GM23338 (cell line): ENCODE measurements at regions not wholly inside any gene's neighbourhood (a gene's known extent, or its start where the extent isn't known, plus 50 kb on each side); places are given as distances from the start of the nearest gene placed in this dataset.

Experiments
- CREB1 ChIP-seq: fragments of 250-450 bp; sonication (Bioruptor Pico); IDR thresholded peaks from 2 replicates; pipeline ENCODE4 v1.5.0; 2020; ENCODE audit warnings: low read depth, mild to moderate bottlenecking, moderate library complexity
- EZH2 ChIP-seq: fragments of 200-600 bp; sonication (generic); IDR thresholded peaks from one replicate; pipeline ENCODE4 v1.8.0; 2017; ENCODE audit warnings: antibody characterized with exemption, mild to moderate bottlenecking, low read depth; ENCODE audit not compliant: unreplicated experiment
- EZH2phosphoT487 ChIP-seq: fragments of 200-600 bp; sonication (generic); IDR thresholded peaks from one replicate; pipeline ENCODE4 v1.8.1; 2018; ENCODE audit warnings: antibody characterized with exemption; ENCODE audit not compliant: unreplicated experiment
- POLR2AphosphoS5 ChIP-seq: IDR thresholded peaks from 2 replicates; pipeline ENCODE4 v1.6.1; 2016; ENCODE audit warnings: antibody characterized with exemption, low read depth
- STAT1 ChIP-seq: IDR thresholded peaks from one replicate; pipeline ENCODE4 v1.6.1; 2016; ENCODE audit warnings: antibody characterized with exemption; ENCODE audit not compliant: unreplicated experiment
- ZNF331 ChIP-seq: fragments of 250-450 bp; sonication (Bioruptor Pico); IDR thresholded peaks from 2 replicates; pipeline ENCODE4 v1.5.0; 2020; ENCODE audit warnings: low read depth, mild to moderate bottlenecking, moderate library complexity
- TF ChIP-seq, protein P1 (sequence below): IDR thresholded peaks from one replicate; pipeline ENCODE4 v1.6.1; 2018; ENCODE audit warnings: antibody characterized with exemption; ENCODE audit not compliant: unreplicated experiment
- TF ChIP-seq, protein P2 (sequence below), 2 experiments: fragments of 200-600 bp in 1 of 2; sonication (generic) in 1 of 2; conservative IDR thresholded peaks; 2 replicates each; pipeline versions ENCODE4 v1.5.1 to v1.6.1; 2016 to 2017; ENCODE audit warnings: antibody characterized with exemption in 2 of 2, low read depth in 2 of 2, mild to moderate bottlenecking in 2 of 2, moderate library complexity in 1 of 2
- TF ChIP-seq, protein P3 (sequence below): IDR thresholded peaks from 2 replicates; pipeline ENCODE4 v1.6.1; 2016; ENCODE audit warnings: antibody characterized with exemption
- TF ChIP-seq, protein P4 (sequence below): fragments of 250-450 bp; sonication (Bioruptor Pico); IDR thresholded peaks from 2 replicates; pipeline ENCODE4 v1.5.0; 2020; ENCODE audit warnings: mild to moderate bottlenecking, moderate library complexity

DNA sequence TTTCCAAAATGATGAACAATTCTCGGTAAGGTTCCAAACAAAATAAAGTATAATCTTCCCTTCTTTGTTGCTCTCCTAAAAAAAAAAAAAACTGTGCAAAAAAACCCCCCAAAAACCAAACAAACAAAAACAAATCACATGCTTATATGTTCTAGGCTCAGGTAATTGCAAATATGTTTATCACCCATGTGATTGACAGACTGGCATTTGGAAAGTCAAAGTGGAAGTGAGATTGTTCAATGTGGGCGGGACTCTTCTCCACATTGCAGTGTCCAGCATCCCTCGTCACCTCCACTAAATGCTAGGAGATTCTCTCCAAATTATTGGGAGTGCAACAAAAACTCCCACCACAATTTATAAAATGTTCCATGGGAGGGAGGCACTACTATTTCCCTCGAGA, 57.6 kb upstream of the CACNA1D start:
- TF ChIP-seq, protein P1, sequence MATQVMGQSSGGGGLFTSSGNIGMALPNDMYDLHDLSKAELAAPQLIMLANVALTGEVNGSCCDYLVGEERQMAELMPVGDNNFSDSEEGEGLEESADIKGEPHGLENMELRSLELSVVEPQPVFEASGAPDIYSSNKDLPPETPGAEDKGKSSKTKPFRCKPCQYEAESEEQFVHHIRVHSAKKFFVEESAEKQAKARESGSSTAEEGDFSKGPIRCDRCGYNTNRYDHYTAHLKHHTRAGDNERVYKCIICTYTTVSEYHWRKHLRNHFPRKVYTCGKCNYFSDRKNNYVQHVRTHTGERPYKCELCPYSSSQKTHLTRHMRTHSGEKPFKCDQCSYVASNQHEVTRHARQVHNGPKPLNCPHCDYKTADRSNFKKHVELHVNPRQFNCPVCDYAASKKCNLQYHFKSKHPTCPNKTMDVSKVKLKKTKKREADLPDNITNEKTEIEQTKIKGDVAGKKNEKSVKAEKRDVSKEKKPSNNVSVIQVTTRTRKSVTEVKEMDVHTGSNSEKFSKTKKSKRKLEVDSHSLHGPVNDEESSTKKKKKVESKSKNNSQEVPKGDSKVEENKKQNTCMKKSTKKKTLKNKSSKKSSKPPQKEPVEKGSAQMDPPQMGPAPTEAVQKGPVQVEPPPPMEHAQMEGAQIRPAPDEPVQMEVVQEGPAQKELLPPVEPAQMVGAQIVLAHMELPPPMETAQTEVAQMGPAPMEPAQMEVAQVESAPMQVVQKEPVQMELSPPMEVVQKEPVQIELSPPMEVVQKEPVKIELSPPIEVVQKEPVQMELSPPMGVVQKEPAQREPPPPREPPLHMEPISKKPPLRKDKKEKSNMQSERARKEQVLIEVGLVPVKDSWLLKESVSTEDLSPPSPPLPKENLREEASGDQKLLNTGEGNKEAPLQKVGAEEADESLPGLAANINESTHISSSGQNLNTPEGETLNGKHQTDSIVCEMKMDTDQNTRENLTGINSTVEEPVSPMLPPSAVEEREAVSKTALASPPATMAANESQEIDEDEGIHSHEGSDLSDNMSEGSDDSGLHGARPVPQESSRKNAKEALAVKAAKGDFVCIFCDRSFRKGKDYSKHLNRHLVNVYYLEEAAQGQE = no peak
- TF ChIP-seq, protein P2, sequence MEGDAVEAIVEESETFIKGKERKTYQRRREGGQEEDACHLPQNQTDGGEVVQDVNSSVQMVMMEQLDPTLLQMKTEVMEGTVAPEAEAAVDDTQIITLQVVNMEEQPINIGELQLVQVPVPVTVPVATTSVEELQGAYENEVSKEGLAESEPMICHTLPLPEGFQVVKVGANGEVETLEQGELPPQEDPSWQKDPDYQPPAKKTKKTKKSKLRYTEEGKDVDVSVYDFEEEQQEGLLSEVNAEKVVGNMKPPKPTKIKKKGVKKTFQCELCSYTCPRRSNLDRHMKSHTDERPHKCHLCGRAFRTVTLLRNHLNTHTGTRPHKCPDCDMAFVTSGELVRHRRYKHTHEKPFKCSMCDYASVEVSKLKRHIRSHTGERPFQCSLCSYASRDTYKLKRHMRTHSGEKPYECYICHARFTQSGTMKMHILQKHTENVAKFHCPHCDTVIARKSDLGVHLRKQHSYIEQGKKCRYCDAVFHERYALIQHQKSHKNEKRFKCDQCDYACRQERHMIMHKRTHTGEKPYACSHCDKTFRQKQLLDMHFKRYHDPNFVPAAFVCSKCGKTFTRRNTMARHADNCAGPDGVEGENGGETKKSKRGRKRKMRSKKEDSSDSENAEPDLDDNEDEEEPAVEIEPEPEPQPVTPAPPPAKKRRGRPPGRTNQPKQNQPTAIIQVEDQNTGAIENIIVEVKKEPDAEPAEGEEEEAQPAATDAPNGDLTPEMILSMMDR (conservative IDR thresholded peaks at IDR 0.05; ENCODE audit: low read depth in 2 of 2) = no peak
- TF ChIP-seq EZH2 (no peak), POLR2AphosphoS5 (no peak), ZNF331 (CRISPR knock-in tag) (no peak), EZH2phosphoT487 (no peak), STAT1 (no peak), CREB1 (CRISPR knock-in tag) (no peak)
- TF ChIP-seq, protein P3, sequence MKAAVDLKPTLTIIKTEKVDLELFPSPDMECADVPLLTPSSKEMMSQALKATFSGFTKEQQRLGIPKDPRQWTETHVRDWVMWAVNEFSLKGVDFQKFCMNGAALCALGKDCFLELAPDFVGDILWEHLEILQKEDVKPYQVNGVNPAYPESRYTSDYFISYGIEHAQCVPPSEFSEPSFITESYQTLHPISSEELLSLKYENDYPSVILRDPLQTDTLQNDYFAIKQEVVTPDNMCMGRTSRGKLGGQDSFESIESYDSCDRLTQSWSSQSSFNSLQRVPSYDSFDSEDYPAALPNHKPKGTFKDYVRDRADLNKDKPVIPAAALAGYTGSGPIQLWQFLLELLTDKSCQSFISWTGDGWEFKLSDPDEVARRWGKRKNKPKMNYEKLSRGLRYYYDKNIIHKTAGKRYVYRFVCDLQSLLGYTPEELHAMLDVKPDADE = no peak
- TF ChIP-seq, protein P4, sequence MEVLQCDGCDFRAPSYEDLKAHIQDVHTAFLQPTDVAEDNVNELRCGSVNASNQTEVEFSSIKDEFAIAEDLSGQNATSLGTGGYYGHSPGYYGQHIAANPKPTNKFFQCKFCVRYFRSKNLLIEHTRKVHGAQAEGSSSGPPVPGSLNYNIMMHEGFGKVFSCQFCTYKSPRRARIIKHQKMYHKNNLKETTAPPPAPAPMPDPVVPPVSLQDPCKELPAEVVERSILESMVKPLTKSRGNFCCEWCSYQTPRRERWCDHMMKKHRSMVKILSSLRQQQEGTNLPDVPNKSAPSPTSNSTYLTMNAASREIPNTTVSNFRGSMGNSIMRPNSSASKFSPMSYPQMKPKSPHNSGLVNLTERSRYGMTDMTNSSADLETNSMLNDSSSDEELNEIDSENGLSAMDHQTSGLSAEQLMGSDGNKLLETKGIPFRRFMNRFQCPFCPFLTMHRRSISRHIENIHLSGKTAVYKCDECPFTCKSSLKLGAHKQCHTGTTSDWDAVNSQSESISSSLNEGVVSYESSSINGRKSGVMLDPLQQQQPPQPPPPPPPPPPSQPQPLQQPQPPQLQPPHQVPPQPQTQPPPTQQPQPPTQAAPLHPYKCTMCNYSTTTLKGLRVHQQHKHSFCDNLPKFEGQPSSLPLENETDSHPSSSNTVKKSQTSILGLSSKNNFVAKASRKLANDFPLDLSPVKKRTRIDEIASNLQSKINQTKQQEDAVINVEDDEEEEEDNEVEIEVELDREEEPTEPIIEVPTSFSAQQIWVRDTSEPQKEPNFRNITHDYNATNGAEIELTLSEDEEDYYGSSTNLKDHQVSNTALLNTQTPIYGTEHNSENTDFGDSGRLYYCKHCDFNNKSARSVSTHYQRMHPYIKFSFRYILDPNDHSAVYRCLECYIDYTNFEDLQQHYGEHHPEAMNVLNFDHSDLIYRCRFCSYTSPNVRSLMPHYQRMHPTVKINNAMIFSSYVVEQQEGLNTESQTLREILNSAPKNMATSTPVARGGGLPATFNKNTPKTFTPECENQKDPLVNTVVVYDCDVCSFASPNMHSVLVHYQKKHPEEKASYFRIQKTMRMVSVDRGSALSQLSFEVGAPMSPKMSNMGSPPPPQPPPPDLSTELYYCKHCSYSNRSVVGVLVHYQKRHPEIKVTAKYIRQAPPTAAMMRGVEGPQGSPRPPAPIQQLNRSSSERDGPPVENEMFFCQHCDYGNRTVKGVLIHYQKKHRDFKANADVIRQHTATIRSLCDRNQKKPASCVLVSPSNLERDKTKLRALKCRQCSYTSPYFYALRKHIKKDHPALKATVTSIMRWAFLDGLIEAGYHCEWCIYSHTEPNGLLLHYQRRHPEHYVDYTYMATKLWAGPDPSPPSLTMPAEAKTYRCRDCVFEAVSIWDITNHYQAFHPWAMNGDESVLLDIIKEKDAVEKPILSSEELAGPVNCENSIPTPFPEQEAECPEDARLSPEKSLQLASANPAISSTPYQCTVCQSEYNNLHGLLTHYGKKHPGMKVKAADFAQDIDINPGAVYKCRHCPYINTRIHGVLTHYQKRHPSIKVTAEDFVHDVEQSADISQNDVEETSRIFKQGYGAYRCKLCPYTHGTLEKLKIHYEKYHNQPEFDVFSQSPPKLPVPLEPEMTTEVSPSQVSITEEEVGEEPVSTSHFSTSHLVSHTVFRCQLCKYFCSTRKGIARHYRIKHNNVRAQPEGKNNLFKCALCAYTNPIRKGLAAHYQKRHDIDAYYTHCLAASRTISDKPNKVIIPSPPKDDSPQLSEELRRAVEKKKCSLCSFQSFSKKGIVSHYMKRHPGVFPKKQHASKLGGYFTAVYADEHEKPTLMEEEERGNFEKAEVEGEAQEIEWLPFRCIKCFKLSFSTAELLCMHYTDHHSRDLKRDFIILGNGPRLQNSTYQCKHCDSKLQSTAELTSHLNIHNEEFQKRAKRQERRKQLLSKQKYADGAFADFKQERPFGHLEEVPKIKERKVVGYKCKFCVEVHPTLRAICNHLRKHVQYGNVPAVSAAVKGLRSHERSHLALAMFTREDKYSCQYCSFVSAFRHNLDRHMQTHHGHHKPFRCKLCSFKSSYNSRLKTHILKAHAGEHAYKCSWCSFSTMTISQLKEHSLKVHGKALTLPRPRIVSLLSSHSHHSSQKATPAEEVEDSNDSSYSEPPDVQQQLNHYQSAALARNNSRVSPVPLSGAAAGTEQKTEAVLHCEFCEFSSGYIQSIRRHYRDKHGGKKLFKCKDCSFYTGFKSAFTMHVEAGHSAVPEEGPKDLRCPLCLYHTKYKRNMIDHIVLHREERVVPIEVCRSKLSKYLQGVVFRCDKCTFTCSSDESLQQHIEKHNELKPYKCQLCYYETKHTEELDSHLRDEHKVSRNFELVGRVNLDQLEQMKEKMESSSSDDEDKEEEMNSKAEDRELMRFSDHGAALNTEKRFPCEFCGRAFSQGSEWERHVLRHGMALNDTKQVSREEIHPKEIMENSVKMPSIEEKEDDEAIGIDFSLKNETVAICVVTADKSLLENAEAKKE (CRISPR knock-in tag) = no peak
